B cell (primary cell): ENCODE measurements at regions not wholly inside any gene's neighbourhood (a gene's known extent, or its start where the extent isn't known, plus 50 kb on each side); places are given as distances from the start of the nearest gene placed in this dataset.

Experiments
- ATAC-seq: fragments of 200-7000 bp; cut with Tn5 transposase; one replicate; pipeline ENCODE4 v1.10.0; 2021; ENCODE audit warnings: low read depth, mild to moderate bottlenecking, moderate number of reproducible peaks, moderate library complexity
- CTCF ChIA-PET: fragments of 350-600 bp; sonication (Branson Sonifier 250); formaldehyde crosslinking; loops from one replicate; lab custom pipeline; 2021; ENCODE audit warnings: antibody characterized with exemption, inconsistent platforms; lab: Charles Lee
- POLR2A ChIA-PET: fragments of 350-600 bp; sonication (Branson Sonifier 250); formaldehyde crosslinking; loops from one replicate; lab custom pipeline; 2021; ENCODE audit warnings: antibody characterized with exemption; lab: Charles Lee
- DNase-seq: peaks from one replicate; pipeline ENCODE4 v3.0.0; 2013
- H2AFZ ChIP-seq: 2 replicates; pipeline ENCODE4 v1.6.1; 2012; ENCODE audit warnings: mild to moderate bottlenecking, low read depth, low read length; ENCODE audit not compliant: insufficient read depth, poor library complexity, severe bottlenecking
- H3K27ac ChIP-seq, 2 donors: 1 replicate in 1 of 2; 2 replicates in 1 of 2; pipeline ENCODE4 v1.5.1; 2012 to 2013; ENCODE audit warnings: low read length in 2 of 2, mild to moderate bottlenecking in 2 of 2, moderate library complexity in 1 of 2
- H3K27me3 ChIP-seq, 4 experiments: fragments of 200-600 bp in 1 of 4; sonication (generic) in 1 of 4; replicated peaks in 1 of 4; 1 replicate in 2 of 4; 2 replicates in 2 of 4; pipeline versions ENCODE4 v1.6.1 to v1.7.0; 2013 to 2016; ENCODE audit warnings: low read length in 3 of 4, mild to moderate bottlenecking in 2 of 4, mixed read lengths in 1 of 4, moderate library complexity in 1 of 4; ENCODE audit not compliant: insufficient read depth in 4 of 4, control insufficient read depth in 3 of 4; ENCODE audit errors: control extremely low read depth in 1 of 4
- H3K36me3 ChIP-seq, 2 experiments: replicated peaks in 1 of 2; 1 replicate in 1 of 2; 2 replicates in 1 of 2; pipeline versions ENCODE4 v1.6.1 to v1.7.1; 2013; ENCODE audit warnings: low read length in 1 of 2; ENCODE audit not compliant: insufficient read depth in 2 of 2, control insufficient read depth in 1 of 2; ENCODE audit errors: control extremely low read depth in 1 of 2, extremely low read depth in 1 of 2
- H3K4me1 ChIP-seq, 2 donors: fragments of 200-600 bp in 1 of 2; sonication (generic) in 1 of 2; 1 replicate in 1 of 2; 2 replicates in 1 of 2; pipeline versions ENCODE4 v1.5.1 to v1.6.1; 2013 to 2017; ENCODE audit warnings: low read length in 2 of 2; ENCODE audit not compliant: control insufficient read depth in 2 of 2, insufficient read depth in 2 of 2
- H3K4me2 ChIP-seq: replicated peaks from 2 replicates; pipeline ENCODE3; 2012; ENCODE audit warnings: mild to moderate bottlenecking, low read depth, low read length; ENCODE audit not compliant: poor library complexity, severe bottlenecking
- H3K4me3 ChIP-seq, 5 experiments: fragments of 200-600 bp in 1 of 5; sonication (generic) in 1 of 5; 1 replicate in 3 of 5; 2 replicates in 2 of 5; pipeline versions ENCODE4 v1.5.1 to v1.7.0; 2011 to 2016; ENCODE audit warnings: low read length in 4 of 5, mild to moderate bottlenecking in 4 of 5, low read depth in 2 of 5, control low read depth in 1 of 5, moderate library complexity in 1 of 5; ENCODE audit not compliant: insufficient read depth in 1 of 5; ENCODE audit errors: control extremely low read depth in 1 of 5, extremely low read depth in 1 of 5
- H3K79me2 ChIP-seq: fragments of 200-600 bp; sonication (generic); one replicate; pipeline ENCODE4 v1.6.0; 2016; ENCODE audit warnings: low read length; ENCODE audit not compliant: control insufficient read depth, insufficient read depth
- H3K9ac ChIP-seq: fragments of 200-600 bp; sonication (generic); 2 replicates; pipeline ENCODE4 v1.6.1; 2017; ENCODE audit warnings: mild to moderate bottlenecking, low read length, moderate library complexity
- H3K9me3 ChIP-seq, 3 donors: one replicate each; pipeline versions ENCODE4 v1.6.1 to v1.7.1; 2013; ENCODE audit warnings: low read length in 2 of 3; ENCODE audit not compliant: control insufficient read depth in 2 of 3, insufficient read depth in 1 of 3; ENCODE audit errors: control extremely low read depth in 1 of 3
- H4K20me1 ChIP-seq: 2 replicates; pipeline ENCODE4 v1.6.0; 2012; ENCODE audit warnings: mild to moderate bottlenecking, low read length; ENCODE audit not compliant: insufficient read depth, control insufficient read depth, poor library complexity, severe bottlenecking
- H3K27ac Mint-ChIP-seq: one replicate; pipeline ENCODE4 v1.8.0; 2021; ENCODE audit warnings: mixed read lengths
- H3K27me3 Mint-ChIP-seq: one replicate; pipeline ENCODE4 v1.8.0; 2021; ENCODE audit warnings: mixed read lengths
- H3K4me1 Mint-ChIP-seq: one replicate; pipeline ENCODE4 v1.8.0; 2021; ENCODE audit warnings: mixed read lengths
- H3K4me3 Mint-ChIP-seq: one replicate; pipeline ENCODE4 v1.8.0; 2021; ENCODE audit warnings: mixed read lengths
- H3K9me3 Mint-ChIP-seq: one replicate; pipeline ENCODE4 v1.8.0; 2022; ENCODE audit warnings: mixed read lengths; ENCODE audit not compliant: insufficient read depth
- CTCF ChIP-seq: fragments of 200-600 bp; IDR thresholded peaks from one replicate; pipeline ENCODE4 v1.8.0; 2022; ENCODE audit warnings: antibody characterized with exemption, mild to moderate bottlenecking
- EZH2 ChIP-seq: IDR thresholded peaks from 2 replicates; pipeline ENCODE4 v1.6.1; 2012; ENCODE audit warnings: borderline replicate concordance, low read depth, mild to moderate bottlenecking, moderate library complexity, low read length; ENCODE audit not compliant: insufficient read depth, poor library complexity, severe bottlenecking
- WGBS: methylation state at CpG from one replicate; pipeline ENCODE4 v1.1.5; 2013; ENCODE audit warnings: missing lambda C conversion rate; ENCODE audit not compliant: insufficient coverage; 5-methylcytosine and 5-hydroxymethylcytosine counted together
- intact Hi-C: fragments of 100-400 bp; cut with micrococcal nuclease; formaldehyde crosslinking; loops from one replicate; pipeline ENCODE4 v1.10.0; 2022

- Histone ChIP-seq H3K4me1 (no peaks in the 10 kb centered on the region), H3K36me3 (no peaks in the 10 kb centered on the region), H3K9me3 (no peaks in the 10 kb centered on the region), H3K27me3 (peaks cover 0 to 11% (median 0%) of the 10 kb centered on the region in 4 experiments), H3K4me2 (no peak overlapping the region), H3K4me3 (no peak overlapping the region), H3K27ac (no peak overlapping the region), H4K20me1 (no peaks in the 10 kb centered on the region), H3K9ac (no peak overlapping the region), H3K79me2 (no peaks in the 10 kb centered on the region), H2AFZ (no peak overlapping the region)
- no peaks in the 10 kb centered on the region for H3K9me3 Mint-ChIP-seq
- CTCF ChIA-PET, result no interaction called here
- ATAC-seq (no peak), DNase-seq (no peak)
- H3K27ac Mint-ChIP-seq, result no peak overlapping the region
- H3K4me3 Mint-ChIP-seq, result no peak overlapping the region
- peaks cover 25% of the 10 kb centered on the region for H3K27me3 Mint-ChIP-seq
- no peaks in the 10 kb centered on the region for H3K4me1 Mint-ChIP-seq
- intact Hi-C loops, result no loop called here
- POLR2A ChIA-PET, result no interaction called here
- TF ChIP-seq CTCF, result no peak
- WGBS, result 83% methylated on average over 9 of the region's 9 CpGs
Measured at GRCh38 chr22:44599084-44599483, 101.1 kb upstream of the RTL6 start.

GRCh38 chr22:44597616-44598015, 99.6 kb upstream of the RTL6 start:
- Histone ChIP-seq H3K27me3 (peaks cover 0 to 11% (median 0%) of the 10 kb centered on the region in 4 experiments), H3K36me3 (no peaks in the 10 kb centered on the region), H3K9ac (no peak overlapping the region), H3K27ac (no peak overlapping the region), H2AFZ (no peak overlapping the region), H4K20me1 (no peaks in the 10 kb centered on the region), H3K9me3 (no peaks in the 10 kb centered on the region), H3K4me1 (no peaks in the 10 kb centered on the region), H3K79me2 (no peaks in the 10 kb centered on the region), H3K4me2 (no peak overlapping the region), H3K4me3 (no peak overlapping the region)
- WGBS, result 86% methylated on average over 15 of the region's 15 CpGs
- Mint-ChIP-seq H3K27me3 (peaks cover 22% of the 10 kb centered on the region), H3K9me3 (no peaks in the 10 kb centered on the region), H3K27ac (no peak overlapping the region), H3K4me1 (no peaks in the 10 kb centered on the region), H3K4me3 (no peak overlapping the region)
- CTCF ChIA-PET, result no interaction called here
- TF ChIP-seq EZH2 (no peak), CTCF (no peak)
- DNase-seq, result no peak
- intact Hi-C loops, result no loop called here
- no peak for ATAC-seq
- POLR2A ChIA-PET, result no interaction called here
